ENCODE measurements at regions not wholly inside any gene's neighbourhood (a gene's known extent, or its start where the extent isn't known, plus 50 kb on each side); places are given as distances from the start of the nearest gene placed in this dataset.

GRCh38 chr6:14765721-14766390 is 480.0 kb upstream of the JARID2 start:
- Mint-ChIP-seq H3K27ac (ENCODE audit: unreplicated experiment) (no peak overlapping the region), H3K4me3 (ENCODE audit: unreplicated experiment) (no peak overlapping the region), H3K36me3 (ENCODE audit: low read depth, unreplicated experiment) (no peaks in the 10 kb centered on the region), H3K9me3 (ENCODE audit: unreplicated experiment) (no peaks in the 10 kb centered on the region), H3K4me1 (ENCODE audit: low read depth, unreplicated experiment) (peaks cover 11% of the 10 kb centered on the region), H3K27me3 (ENCODE audit: low read depth, unreplicated experiment) (peaks cover 2% of the 10 kb centered on the region)
- H3K36me3 ChIP-seq (ENCODE audit: insufficient read depth, low read length): no peaks in the 10 kb centered on the region
- DNase-seq (ENCODE audit: low read depth) (no peak), FAIRE-seq (no peak)
- H3K9ac ChIP-seq (ENCODE audit: low read length): no peak overlapping the region
- no peak overlapping the region for H3K4me3 ChIP-seq (ENCODE audit: insufficient read depth, low read depth, low read length)
- no peak overlapping the region for H2AFZ ChIP-seq (ENCODE audit: low read depth, low read length)
- TF ChIP-seq EZH2 (IDR thresholded peaks at IDR 0.05; ENCODE audit: insufficient read depth, low read length) (no peak), CTCF (IDR thresholded peaks at IDR 0.05; ENCODE audit: insufficient read depth, low read depth, low read length) (no peak)
- no peak overlapping the region for H3K4me2 ChIP-seq (ENCODE audit: low read length)
- H3K27me3 ChIP-seq (ENCODE audit: insufficient read depth, low read length): no peaks in the 10 kb centered on the region
- no peaks in the 10 kb centered on the region for H3K79me2 ChIP-seq (ENCODE audit: insufficient read depth, low read length)
- no peak overlapping the region for H3K27ac ChIP-seq (ENCODE audit: low read depth, low read length)
- H4K20me1 ChIP-seq (ENCODE audit: insufficient read depth, low read length): no peaks in the 10 kb centered on the region
- H3K4me1 ChIP-seq (ENCODE audit: insufficient read depth, low read length): peaks cover 4% of the 10 kb centered on the region
- H3K9me3 ChIP-seq (ENCODE audit: insufficient read depth, low read depth, low read length): no peaks in the 10 kb centered on the region

- TF ChIP-seq CTCF (IDR thresholded peaks at IDR 0.05; ENCODE audit: insufficient read depth, low read depth, low read length) (no peak), EZH2 (IDR thresholded peaks at IDR 0.05; ENCODE audit: insufficient read depth, low read length) (no peak)
- Histone ChIP-seq H3K9ac (ENCODE audit: low read length) (no peak overlapping the region), H3K27ac (ENCODE audit: low read depth, low read length) (no peak overlapping the region), H3K4me2 (ENCODE audit: low read length) (no peak overlapping the region), H4K20me1 (ENCODE audit: insufficient read depth, low read length) (no peaks in the 10 kb centered on the region), H3K79me2 (ENCODE audit: insufficient read depth, low read length) (no peaks in the 10 kb centered on the region), H3K27me3 (ENCODE audit: insufficient read depth, low read length) (no peaks in the 10 kb centered on the region), H3K4me1 (ENCODE audit: insufficient read depth, low read length) (peaks cover 5% of the 10 kb centered on the region), H3K4me3 (ENCODE audit: insufficient read depth, low read depth, low read length) (no peak overlapping the region), H3K9me3 (ENCODE audit: insufficient read depth, low read depth, low read length) (no peaks in the 10 kb centered on the region), H3K36me3 (ENCODE audit: insufficient read depth, low read length) (no peaks in the 10 kb centered on the region), H2AFZ (ENCODE audit: low read depth, low read length) (no peak overlapping the region)
- no peaks in the 10 kb centered on the region for H3K9me3 Mint-ChIP-seq (ENCODE audit: unreplicated experiment)
- DNase-seq (ENCODE audit: low read depth) (no peak), FAIRE-seq (no peak)
- no peaks in the 10 kb centered on the region for H3K36me3 Mint-ChIP-seq (ENCODE audit: low read depth, unreplicated experiment)
- H3K4me1 Mint-ChIP-seq (ENCODE audit: low read depth, unreplicated experiment): peaks cover 17% of the 10 kb centered on the region
- H3K4me3 Mint-ChIP-seq (ENCODE audit: unreplicated experiment): no peak overlapping the region
- H3K27me3 Mint-ChIP-seq (ENCODE audit: low read depth, unreplicated experiment): no peaks in the 10 kb centered on the region
- no peak overlapping the region for H3K27ac Mint-ChIP-seq (ENCODE audit: unreplicated experiment)
Observed at GRCh38 chr6:14766391-14766994, 479.4 kb upstream of the JARID2 start.

GRCh38 chr6:14767226-14767625 is 478.6 kb upstream of the JARID2 start:
- Mint-ChIP-seq H3K36me3 (ENCODE audit: low read depth, unreplicated experiment) (no peaks in the 10 kb centered on the region), H3K9me3 (ENCODE audit: unreplicated experiment) (no peaks in the 10 kb centered on the region), H3K4me3 (ENCODE audit: unreplicated experiment) (no peak overlapping the region), H3K4me1 (ENCODE audit: low read depth, unreplicated experiment) (peaks cover 20% of the 10 kb centered on the region), H3K27ac (ENCODE audit: unreplicated experiment) (no peak overlapping the region), H3K27me3 (ENCODE audit: low read depth, unreplicated experiment) (no peaks in the 10 kb centered on the region)
- Histone ChIP-seq H3K27me3 (ENCODE audit: insufficient read depth, low read length) (no peaks in the 10 kb centered on the region), H3K4me2 (ENCODE audit: low read length) (no peak overlapping the region), H3K27ac (ENCODE audit: low read depth, low read length) (no peak overlapping the region), H3K4me3 (ENCODE audit: insufficient read depth, low read depth, low read length) (no peak overlapping the region), H3K9me3 (ENCODE audit: insufficient read depth, low read depth, low read length) (no peaks in the 10 kb centered on the region), H3K9ac (ENCODE audit: low read length) (no peak overlapping the region), H2AFZ (ENCODE audit: low read depth, low read length) (no peak overlapping the region), H3K79me2 (ENCODE audit: insufficient read depth, low read length) (no peaks in the 10 kb centered on the region), H3K4me1 (ENCODE audit: insufficient read depth, low read length) (peaks cover 5% of the 10 kb centered on the region), H3K36me3 (ENCODE audit: insufficient read depth, low read length) (no peaks in the 10 kb centered on the region), H4K20me1 (ENCODE audit: insufficient read depth, low read length) (no peaks in the 10 kb centered on the region)
- DNase-seq (ENCODE audit: low read depth) (no peak), FAIRE-seq (no peak)
- TF ChIP-seq EZH2 (IDR thresholded peaks at IDR 0.05; ENCODE audit: insufficient read depth, low read length) (no peak), CTCF (IDR thresholded peaks at IDR 0.05; ENCODE audit: insufficient read depth, low read depth, low read length) (no peak)
